HG02610 (cell line): ENCODE measurements at regions not wholly inside any gene's neighbourhood (a gene's known extent, or its start where the extent isn't known, plus 50 kb on each side); places are given as distances from the start of the nearest gene placed in this dataset.

Experiments
- ATAC-seq: cut with Tn5 transposase; IDR thresholded peaks from one replicate; pipeline ENCODE4 v1.9.1; 2021; ENCODE audit warnings: mild to moderate bottlenecking, moderate library complexity; ENCODE audit not compliant: unreplicated experiment

DNA sequence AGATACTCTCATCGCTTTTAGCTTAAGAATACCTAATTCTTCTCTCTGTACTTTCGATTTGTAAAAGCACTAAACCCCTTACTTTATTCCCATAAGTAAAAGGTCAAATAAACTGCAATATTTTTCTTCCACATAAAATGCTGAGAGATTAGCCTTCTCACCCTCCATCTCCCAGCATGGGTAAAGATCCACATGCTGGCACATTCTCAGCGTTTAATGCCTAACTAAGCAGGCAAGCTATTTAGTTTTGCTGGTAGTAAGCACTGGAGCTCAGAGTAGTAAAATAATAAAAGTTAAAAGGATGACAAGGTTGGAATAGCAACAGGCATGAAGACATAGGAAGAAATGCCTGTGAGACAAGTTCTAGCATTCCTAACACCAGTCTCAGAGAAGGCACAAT, 65.9 kb upstream of the NEBL start:
- no peak for ATAC-seq

DNA sequence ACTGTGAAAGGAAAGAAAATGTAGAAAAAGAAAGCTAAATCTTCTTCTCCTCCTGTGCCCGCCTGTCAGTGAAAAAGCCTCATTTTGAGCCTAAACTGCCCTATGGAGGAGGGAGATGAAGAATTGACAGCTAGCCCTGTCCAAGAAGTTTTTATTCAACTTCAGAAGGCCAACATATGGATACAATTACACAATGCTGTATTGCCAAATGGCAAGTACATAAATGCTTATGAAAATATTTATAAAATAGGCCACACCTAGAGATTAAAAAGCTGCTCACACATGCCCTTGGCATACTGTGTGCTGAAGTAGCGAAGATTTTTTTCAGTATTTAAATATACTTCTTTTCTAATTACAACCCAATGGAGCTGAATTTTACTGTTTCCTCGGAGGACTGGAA, 65.1 kb upstream of the NEBL start:
- ATAC-seq = no peak

DNA sequence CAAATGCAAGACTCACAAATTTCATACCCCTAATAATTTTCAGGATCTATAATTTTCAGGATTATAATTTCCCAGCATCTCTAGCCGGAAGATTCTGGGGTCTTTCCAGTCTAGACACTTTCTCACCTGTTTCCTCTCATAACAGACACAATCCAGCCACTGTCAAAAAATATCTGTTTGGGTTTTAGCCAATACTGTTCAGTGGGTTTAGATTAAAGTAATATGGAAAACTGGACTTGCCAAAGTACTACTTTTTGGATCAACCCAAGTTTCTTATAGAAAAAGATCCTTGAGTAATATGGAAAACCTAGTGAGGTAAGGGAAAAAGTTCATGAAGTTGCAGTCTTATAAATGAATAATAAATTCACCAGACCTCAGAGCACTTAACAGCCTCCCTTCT, 62.1 kb upstream of the NEBL start:
- no peak for ATAC-seq

DNA sequence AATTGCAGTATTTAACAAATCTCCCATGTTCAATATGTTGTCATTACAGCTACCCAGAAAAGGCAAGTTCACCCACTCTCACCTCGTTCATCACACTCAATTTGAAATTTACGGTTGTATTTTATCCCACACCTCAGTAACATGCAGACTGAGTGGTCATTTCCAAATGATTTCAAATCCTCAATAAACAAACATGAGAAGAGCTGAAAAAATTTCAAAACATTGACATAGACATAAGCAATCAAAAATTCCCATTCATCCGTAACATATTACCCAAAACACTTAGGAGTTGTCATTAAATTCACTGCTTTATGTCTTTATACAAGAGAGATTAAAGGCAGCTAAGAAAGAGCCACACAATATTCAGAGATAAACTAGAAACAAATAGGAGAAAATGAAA, 61.7 kb upstream of the NEBL start:
- ATAC-seq = no peak

DNA sequence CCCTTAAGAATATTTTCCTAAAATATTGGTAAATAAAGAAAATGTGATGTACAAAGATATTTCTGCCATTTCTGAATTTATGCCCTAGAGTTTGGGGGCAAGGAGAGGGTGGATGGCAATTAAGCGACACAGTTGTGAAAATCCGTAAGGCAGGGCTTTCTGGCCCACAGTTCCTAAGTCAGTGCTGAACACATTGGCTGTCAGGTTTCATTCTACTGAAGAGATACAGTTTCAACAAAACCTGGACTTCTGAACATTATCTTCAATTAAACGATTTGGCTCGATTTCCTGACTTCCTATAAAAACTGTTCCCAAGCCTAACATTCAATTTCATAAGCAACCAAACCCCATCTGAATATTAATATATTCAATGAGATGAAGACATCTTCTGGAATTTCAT, 61.1 kb upstream of the NEBL start:
- no peak for ATAC-seq

DNA sequence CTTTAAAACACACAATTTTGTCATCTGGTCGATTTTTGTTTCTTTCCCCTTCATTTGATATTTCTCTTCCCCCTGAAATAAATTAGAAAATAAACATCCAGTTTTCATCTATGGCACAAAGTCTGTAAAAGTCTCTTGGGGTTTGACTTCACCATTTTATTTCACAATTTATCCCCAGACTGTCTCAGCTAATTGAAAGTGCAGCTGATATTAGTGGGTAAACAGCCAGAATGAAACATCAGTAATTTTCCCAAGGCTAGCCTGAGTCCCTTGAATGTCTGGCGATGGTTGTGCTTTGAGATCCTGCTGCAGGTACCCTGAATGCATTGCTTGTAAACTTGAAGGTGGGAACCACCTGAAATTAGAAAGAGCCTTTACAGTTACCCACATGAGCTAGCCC, 60.6 kb upstream of the NEBL start:
- no peak for ATAC-seq

DNA sequence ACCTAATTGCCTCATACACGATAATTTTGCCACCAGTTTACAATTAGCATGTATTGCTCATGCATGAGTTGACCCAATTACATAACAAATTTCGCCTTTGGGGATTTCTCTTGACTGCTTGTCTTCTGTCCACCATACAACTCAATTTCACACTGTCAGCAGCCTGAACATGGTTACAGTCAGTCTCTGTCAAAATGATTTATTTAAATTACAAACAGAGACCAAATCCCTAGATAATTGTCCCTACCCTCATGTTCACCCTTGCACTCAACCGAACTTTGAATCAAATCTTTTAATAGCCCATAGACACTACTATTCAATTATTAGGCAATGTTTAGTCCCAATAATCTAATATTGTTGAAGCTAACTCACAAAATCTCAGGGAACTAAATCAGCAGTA, 59.7 kb upstream of the NEBL start:
- no peak for ATAC-seq

DNA sequence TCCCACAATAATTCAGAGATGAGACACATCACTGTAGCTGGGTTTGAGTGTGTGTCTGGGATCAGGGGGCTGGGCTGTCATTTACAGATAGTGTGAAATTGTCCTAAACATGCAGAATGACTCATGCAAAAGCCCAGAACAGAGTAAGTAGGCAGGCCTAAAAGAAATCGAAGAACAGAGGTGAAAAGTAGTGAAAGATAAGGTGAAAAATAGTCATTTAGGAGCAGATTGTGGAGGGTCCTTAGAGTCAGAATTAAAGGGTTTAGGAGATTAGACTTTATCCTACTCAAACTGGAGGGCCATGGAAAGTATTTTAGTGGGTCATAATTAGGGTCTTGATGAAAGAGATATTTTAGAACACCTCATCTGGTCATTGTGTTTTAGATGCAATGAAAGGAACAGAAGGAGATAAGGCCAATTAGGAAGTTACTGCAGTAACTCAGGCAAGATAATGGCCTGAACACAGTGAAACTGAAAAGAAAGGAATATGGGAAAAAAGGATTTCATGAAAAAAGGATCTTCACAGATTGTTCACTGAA, 58.3 kb upstream of the NEBL start:
- ATAC-seq = no peak

DNA sequence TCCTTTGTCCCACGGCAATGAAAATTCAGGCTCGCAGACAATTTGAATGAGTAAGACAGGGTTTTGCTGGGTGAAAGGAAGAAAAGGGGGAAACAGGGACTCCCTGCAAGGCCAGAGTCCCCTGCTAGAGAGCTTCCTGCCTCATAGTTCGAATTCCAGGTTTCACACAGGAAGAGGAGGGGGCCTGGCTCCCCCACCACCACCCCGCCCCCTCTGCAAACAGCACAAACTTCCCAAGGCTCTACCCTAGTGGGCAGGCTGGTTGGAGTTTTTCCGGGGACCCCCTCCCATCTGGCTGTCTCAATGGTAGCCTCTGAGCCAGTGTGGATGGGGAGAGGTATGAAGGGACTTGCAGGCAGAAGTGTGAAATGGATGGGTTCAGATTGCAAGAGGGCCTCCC, 57.4 kb upstream of the NEBL start:
- no peak for ATAC-seq

DNA sequence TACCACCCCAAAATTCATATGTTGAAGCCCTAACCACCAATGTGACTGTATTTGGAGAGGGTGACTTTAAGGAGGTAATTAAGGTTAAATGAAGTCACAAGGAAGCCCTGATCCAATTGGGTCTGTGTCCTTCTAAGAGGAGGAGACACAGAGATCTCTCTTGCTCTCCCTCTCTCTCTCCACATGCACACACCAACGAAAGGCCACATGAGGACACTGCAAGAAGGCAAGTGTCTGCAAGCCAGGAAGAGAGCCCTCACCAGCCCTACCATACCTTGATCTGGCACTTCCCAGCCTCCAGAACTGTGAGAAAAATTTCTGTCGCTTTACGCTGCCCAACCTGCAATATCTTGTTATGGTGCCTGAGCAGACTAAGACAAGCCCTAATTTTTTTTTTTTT, 56.0 kb upstream of the NEBL start:
- no peak for ATAC-seq

DNA sequence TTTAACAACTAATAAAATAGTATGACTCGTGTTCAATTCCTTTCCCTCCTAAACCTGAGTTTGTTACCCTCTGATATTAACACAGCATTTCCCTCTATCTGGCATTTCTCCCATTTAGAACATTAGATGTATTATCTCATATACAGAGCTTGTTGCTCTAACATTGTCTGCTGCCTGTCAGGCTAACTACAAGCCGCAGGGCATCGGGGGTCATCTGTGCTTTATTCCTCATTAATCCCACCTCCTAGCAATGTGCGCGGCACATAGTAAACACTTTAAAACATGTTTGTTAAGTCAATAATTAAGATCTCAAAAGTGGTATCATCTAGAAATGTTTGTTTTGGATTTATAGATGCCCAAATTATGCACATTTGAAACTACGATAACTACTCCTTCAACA, 52.9 kb upstream of the NEBL start:
- no peak for ATAC-seq

DNA sequence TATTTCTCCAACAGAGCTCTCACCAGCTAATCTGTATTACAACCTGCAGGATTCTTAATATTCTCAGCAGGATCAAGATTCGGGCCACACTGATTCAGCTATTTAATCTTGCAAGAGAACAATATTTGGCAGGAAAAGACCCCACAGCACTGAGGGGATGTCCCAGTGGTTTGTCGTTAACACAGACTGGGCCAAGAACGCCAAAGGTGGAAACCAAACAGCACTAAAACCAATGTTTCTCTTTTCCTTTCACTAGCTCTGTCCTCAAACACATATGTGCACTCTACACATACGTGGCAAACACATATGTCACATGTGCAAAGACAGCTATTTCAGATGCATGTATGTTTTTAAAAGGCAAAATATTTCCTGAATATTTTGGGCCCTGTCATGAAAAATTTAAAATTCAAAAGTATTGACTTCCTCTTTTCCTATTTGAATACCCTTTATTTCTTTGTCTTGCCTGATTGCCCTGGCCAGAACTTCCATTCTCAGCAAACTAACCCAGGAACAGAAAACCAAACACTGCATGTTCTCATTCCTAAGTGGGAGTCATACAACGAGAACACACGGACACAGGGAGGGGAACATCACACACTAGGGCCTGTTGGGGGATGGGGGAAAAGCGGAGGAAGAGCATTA, 51.7 kb upstream of the NEBL start:
- no peak for ATAC-seq
